SU-DHL-6 (cell line): ENCODE measurements at regions not wholly inside any gene's neighbourhood (a gene's known extent, or its start where the extent isn't known, plus 50 kb on each side); places are given as distances from the start of the nearest gene placed in this dataset.

Source experiments
- H2AFZ ChIP-seq: fragments of 200-600 bp; sonication (generic); 2 replicates; pipeline ENCODE4 v1.6.1; 2014; ENCODE audit warnings: low read depth, mild to moderate bottlenecking, moderate library complexity, mixed read lengths, antibody characterized with exemption, low read length; ENCODE audit not compliant: severe bottlenecking
- H3F3A ChIP-seq: fragments of 200-600 bp; shearing (Covaris generic); 2 replicates; pipeline ENCODE4 v1.6.0; 2016; ENCODE audit warnings: antibody characterized with exemption, mild to moderate bottlenecking; ENCODE audit not compliant: insufficient read depth
- H3K27ac ChIP-seq: fragments of 200-600 bp; sonication (generic); 2 replicates; pipeline ENCODE4 v1.5.1; 2016; ENCODE audit warnings: low read depth, mild to moderate bottlenecking, low read length, moderate library complexity, mixed read lengths
- H3K27me3 ChIP-seq: fragments of 200-600 bp; sonication (generic), shearing (Covaris generic); 2 replicates; pipeline ENCODE4 v1.6.0; 2014; ENCODE audit warnings: mild to moderate bottlenecking, low read length
- H3K36me3 ChIP-seq: fragments of 200-600 bp; sonication (generic); 2 replicates; pipeline ENCODE4 v1.6.1; 2014; ENCODE audit warnings: mild to moderate bottlenecking, low read length, mixed read lengths
- H3K4me2 ChIP-seq: fragments of 300-600, 200-600 bp; shearing (Covaris generic), sonication (generic); 2 replicates; pipeline ENCODE4 v1.6.0; 2014; ENCODE audit warnings: low read length, low read depth, mild to moderate bottlenecking; ENCODE audit not compliant: poor library complexity, severe bottlenecking
- H3K4me3 ChIP-seq: fragments of 200-600 bp; sonication (generic); 2 replicates; pipeline ENCODE4 v1.5.1; 2014; ENCODE audit warnings: antibody characterized with exemption, low read length, mild to moderate bottlenecking, mixed read lengths; ENCODE audit not compliant: insufficient read depth, poor library complexity, severe bottlenecking
- H3K79me2 ChIP-seq: fragments of 200-600 bp; sonication (generic); 2 replicates; pipeline ENCODE4 v1.6.1; 2014; ENCODE audit warnings: mild to moderate bottlenecking, low read length, moderate library complexity; ENCODE audit not compliant: insufficient read depth
- H3K9ac ChIP-seq: fragments of 200-600 bp; sonication (generic); 2 replicates; pipeline ENCODE4 v1.7.0; 2014; ENCODE audit warnings: mild to moderate bottlenecking, low read length
- H3K9me2 ChIP-seq: fragments of 200-600 bp; sonication (generic); replicated peaks from 2 replicates; pipeline ENCODE4 v1.6.1; 2014; ENCODE audit warnings: low read length; ENCODE audit not compliant: insufficient read depth
- H3K9me3 ChIP-seq: fragments of 200-600 bp; sonication (generic); 2 replicates; pipeline ENCODE4 v1.6.1; 2014; ENCODE audit warnings: low read length, mixed read lengths; ENCODE audit not compliant: insufficient read depth
- H4K20me1 ChIP-seq: fragments of 200-600 bp; sonication (generic); 2 replicates; pipeline ENCODE4 v1.6.1; 2014; ENCODE audit warnings: low read depth, mild to moderate bottlenecking, antibody characterized with exemption, low read length, moderate library complexity, mixed read lengths
- CTCF ChIP-seq: fragments of 200-600 bp; sonication (generic); IDR thresholded peaks from one replicate; pipeline ENCODE4 v1.5.1; 2017; ENCODE audit warnings: antibody characterized with exemption, mild to moderate bottlenecking, low read length, moderate library complexity; ENCODE audit not compliant: insufficient read depth, poor library complexity, severe bottlenecking
- EZH2phosphoT487 ChIP-seq: fragments of 200-600 bp; sonication (generic), shearing (Covaris generic); conservative IDR thresholded peaks from 2 replicates; pipeline ENCODE4 v1.6.1; 2018; ENCODE audit warnings: mild to moderate bottlenecking, antibody characterized with exemption, low read length, moderate library complexity, mixed read lengths

GRCh38 chr13:38213314-38213713, 136.3 kb upstream of the UFM1 start:
- no peaks in the 10 kb centered on the region for H3F3A ChIP-seq
- H4K20me1 ChIP-seq: no peaks in the 10 kb centered on the region
- no peak for TF ChIP-seq EZH2phosphoT487
- TF ChIP-seq CTCF: no peak
- no peaks in the 10 kb centered on the region for H3K79me2 ChIP-seq
- no peak overlapping the region for H2AFZ ChIP-seq
- no peaks in the 10 kb centered on the region for H3K9me3 ChIP-seq
- no peak overlapping the region for H3K9ac ChIP-seq
- H3K27me3 ChIP-seq: no peaks in the 10 kb centered on the region
- no peak overlapping the region for H3K27ac ChIP-seq
- H3K9me2 ChIP-seq: no peaks in the 10 kb centered on the region
- H3K4me2 ChIP-seq: no peak overlapping the region
- H3K4me3 ChIP-seq: no peak overlapping the region
- H3K36me3 ChIP-seq: no peaks in the 10 kb centered on the region

GRCh38 chr13:38210928-38211596, 138.6 kb upstream of the UFM1 start:
- H3K9ac ChIP-seq: no peak overlapping the region
- TF ChIP-seq EZH2phosphoT487 (no peak), CTCF (no peak)
- no peaks in the 10 kb centered on the region for H3K27me3 ChIP-seq
- no peak overlapping the region for H3K4me2 ChIP-seq
- H3K9me2 ChIP-seq: no peaks in the 10 kb centered on the region
- no peaks in the 10 kb centered on the region for H3K36me3 ChIP-seq
- no peak overlapping the region for H2AFZ ChIP-seq
- H3K9me3 ChIP-seq: no peaks in the 10 kb centered on the region
- no peak overlapping the region for H3K27ac ChIP-seq
- H3K4me3 ChIP-seq: no peak overlapping the region
- H3K79me2 ChIP-seq: no peaks in the 10 kb centered on the region
- no peaks in the 10 kb centered on the region for H3F3A ChIP-seq
- no peaks in the 10 kb centered on the region for H4K20me1 ChIP-seq

- H4K20me1 ChIP-seq: no peaks in the 10 kb centered on the region
- H3K36me3 ChIP-seq: no peaks in the 10 kb centered on the region
- no peaks in the 10 kb centered on the region for H3F3A ChIP-seq
- H3K79me2 ChIP-seq: no peaks in the 10 kb centered on the region
- no peak overlapping the region for H3K4me2 ChIP-seq
- no peak overlapping the region for H3K9ac ChIP-seq
- no peaks in the 10 kb centered on the region for H3K27me3 ChIP-seq
- no peak for TF ChIP-seq EZH2phosphoT487
- TF ChIP-seq CTCF: no peak
- no peaks in the 10 kb centered on the region for H3K9me3 ChIP-seq
- H3K9me2 ChIP-seq: no peaks in the 10 kb centered on the region
- H3K27ac ChIP-seq: no peak overlapping the region
- no peak overlapping the region for H3K4me3 ChIP-seq
- no peak overlapping the region for H2AFZ ChIP-seq
Observed at GRCh38 chr13:38204556-38204955, 145.1 kb upstream of the UFM1 start.
